ENCODE measurements at regions not wholly inside any gene's neighbourhood (a gene's known extent, or its start where the extent isn't known, plus 50 kb on each side); places are given as distances from the start of the nearest gene placed in this dataset.

- H2AFZ ChIP-seq (replicated peaks; ENCODE audit: low read length, poor library complexity): no peak overlapping the region
Measured at GRCh38 chr6:3591970-3592369, 135.1 kb upstream of the SLC22A23 start.

More at GRCh38 chr6:3591970-3592369, 135.1 kb upstream of the SLC22A23 start:
- Histone ChIP-seq H3K4me1 (ENCODE audit: control insufficient read depth, insufficient read depth, low read length) (peaks cover 4% of the 10 kb centered on the region; the same call in 1 of the 2 replicates), H4K8ac (ENCODE audit: low read depth in 2 of 2, low read length in 2 of 2) (peak overlapping the region in 1 of 2 experiments; percentile 26; a peak in 2 of 4 replicates), H3K79me1 (ENCODE audit: low read depth in 1 of 2, low read length in 2 of 2) (no peaks in the 10 kb centered on the region), H4K91ac (ENCODE audit: insufficient read depth, low read depth, low read length) (no peak overlapping the region; the same call in 1 of the 2 replicates), H3K4me3 (ENCODE audit: insufficient read depth, low read depth, low read length) (no peak overlapping the region), H2BK15ac (ENCODE audit: low read depth, low read length) (peak overlapping the region; percentile 68; the same call in 2 of the 3 replicates), H3K4ac (ENCODE audit: low read depth, low read length) (no peak overlapping the region), H3K27me3 (ENCODE audit: control insufficient read depth, insufficient read depth, low read length) (peaks cover 10% of the 10 kb centered on the region), H3K18ac (ENCODE audit: low read depth, low read length) (peak overlapping the region; percentile 40), H3K36me3 (ENCODE audit: control insufficient read depth, insufficient read depth, low read length) (no peaks in the 10 kb centered on the region), H2AK5ac (ENCODE audit: low read depth, low read length) (no peak overlapping the region), H2BK5ac (ENCODE audit: low read depth, low read length, poor library complexity, severe bottlenecking) (peak overlapping the region; percentile 53), H3K4me2 (ENCODE audit: low read depth, low read length) (no peak overlapping the region; the same call in 1 of the 2 replicates), H3K9ac (ENCODE audit: low read depth, low read length) (no peak overlapping the region), H2AK9ac (replicated peaks; ENCODE audit: low read depth, low read length, poor library complexity) (no peak overlapping the region), H2BK20ac (ENCODE audit: low read depth, low read length) (peak overlapping the region; percentile 5), H4K5ac (ENCODE audit: low read depth, low read length) (no peak overlapping the region), H3K14ac (replicated peaks; ENCODE audit: low read depth, low read length) (no peak overlapping the region), H3K56ac (ENCODE audit: extremely low read depth, insufficient read depth, low read length) (no peak overlapping the region), H3K23ac (ENCODE audit: low read depth, low read length) (no peak overlapping the region), H4K20me1 (ENCODE audit: insufficient read depth, low read length) (no peaks in the 10 kb centered on the region), H3K9me1 (ENCODE audit: insufficient read depth, low read length) (peaks cover 3% of the 10 kb centered on the region; the same call in 1 of the 2 replicates), H3K27ac (ENCODE audit: insufficient read depth, low read length) (peak overlapping the region; percentile 2; the same call in 1 of the 2 replicates), H3K9me3 (ENCODE audit: control insufficient read depth, insufficient read depth, low read length) (peaks cover 6% of the 10 kb centered on the region), H2BK120ac (ENCODE audit: low read depth, low read length) (no peak overlapping the region)
- TF ChIP-seq MXI1 (IDR thresholded peaks at IDR 0.05; ENCODE audit: borderline replicate concordance, low read depth, low read length): no peak
- TF ChIP-seq MAFK (IDR thresholded peaks at IDR 0.05; ENCODE audit: low read depth, low read length): peak; percentile 27; the same call in 1 of the 2 replicates
- TF ChIP-seq RFX5 (IDR thresholded peaks at IDR 0.05; ENCODE audit: low read depth, low read length): no peak
- TF ChIP-seq NFE2L2 (IDR thresholded peaks at IDR 0.05; ENCODE audit: low read depth, low read length): peak; percentile 70
- dilution Hi-C loops (cut with HindIII; ENCODE audit: low sequenced_read_pairs, unreplicated experiment) (no loop called here), intact Hi-C loops (cut with micrococcal nuclease) (no loop called here), in situ Hi-C loops (cut with MboI; ENCODE audit: low sequenced_read_pairs) (no loop called here)
- no CpG with 5 or more reads among the region's 1 CpG for WGBS, 2 experiments (ENCODE audit: extremely low coverage in 2 of 2, insufficient read length in 1 of 2)
- no TSS peak for BruUV-seq (replicated peaks)
- no peak for DNase-seq
- ATAC-seq (ENCODE audit: low read depth): peak; percentile 11; the same call in 1 of the 2 replicates
- ChIA-PET CTCF (no interaction called here), POLR2A (ENCODE audit: unreplicated experiment) (interaction anchor here (0.6 kb wide), 1 partner anchor 241 kb away, joined by 3 read pairs; no protein-coding TSS in a partner anchor)
